A673 (cell line): ENCODE measurements at regions not wholly inside any gene's neighbourhood (a gene's known extent, or its start where the extent isn't known, plus 50 kb on each side); places are given as distances from the start of the nearest gene placed in this dataset.

Source experiments
- CTCF ChIP-seq: fragments of 300-800, 200-600 bp; sonication (generic); conservative IDR thresholded peaks from 2 replicates; pipeline ENCODE4 v1.5.1; 2017; ENCODE audit warnings: low read depth, mild to moderate bottlenecking, antibody characterized with exemption, low read length, moderate library complexity, mixed read lengths
- EZH2 ChIP-seq: fragments of 200-600 bp; sonication (generic); IDR thresholded peaks from 2 replicates; pipeline ENCODE4 v1.6.1; 2017; ENCODE audit warnings: borderline replicate concordance, low read depth, mild to moderate bottlenecking, mixed read lengths, antibody characterized with exemption, low read length; ENCODE audit not compliant: poor library complexity, severe bottlenecking

GRCh38 chr4:27490315-27490714, 629.7 kb downstream of the STIM2 start:
- TF ChIP-seq EZH2 (no peak), CTCF (no peak)
